HG03066 (cell line): ENCODE measurements at regions not wholly inside any gene's neighbourhood (a gene's known extent, or its start where the extent isn't known, plus 50 kb on each side); places are given as distances from the start of the nearest gene placed in this dataset.

Source experiments
- ATAC-seq: cut with Tn5 transposase; IDR thresholded peaks from one replicate; pipeline ENCODE4 v1.9.1; 2021; ENCODE audit warnings: low read depth; ENCODE audit not compliant: unreplicated experiment

GRCh38 chr2:43109261-43109743 is 117.1 kb downstream of the ZFP36L2 start:
- no peak for ATAC-seq

- no peak for ATAC-seq
Measured at GRCh38 chr2:43107679-43108078, 118.7 kb downstream of the ZFP36L2 start.

- ATAC-seq, result peak; percentile 62
Measured at GRCh38 chr2:43106559-43107527, 119.6 kb downstream of the ZFP36L2 start.

GRCh38 chr2:43105586-43106558 is 120.5 kb downstream of the ZFP36L2 start:
- ATAC-seq, result no peak

GRCh38 chr2:43104763-43105162 is 121.6 kb downstream of the ZFP36L2 start:
- ATAC-seq, result no peak

GRCh38 chr2:43104106-43104505 is 122.3 kb downstream of the ZFP36L2 start:
- no peak for ATAC-seq

GRCh38 chr2:43103093-43103404 is 123.4 kb downstream of the ZFP36L2 start:
- no peak for ATAC-seq

GRCh38 chr2:43102366-43103092 is 123.9 kb downstream of the ZFP36L2 start:
- no peak for ATAC-seq

GRCh38 chr2:43101751-43102150 is 124.7 kb downstream of the ZFP36L2 start:
- ATAC-seq, result no peak

- no peak for ATAC-seq
Measured at GRCh38 chr2:43100883-43101662, 125.3 kb downstream of the ZFP36L2 start.

GRCh38 chr2:43100362-43100882 is 126.0 kb downstream of the ZFP36L2 start:
- ATAC-seq, result no peak

GRCh38 chr2:43099797-43100196 is 126.6 kb downstream of the ZFP36L2 start:
- ATAC-seq, result no peak

- no peak for ATAC-seq
Measured at GRCh38 chr2:43098539-43098938, 127.9 kb downstream of the ZFP36L2 start.

GRCh38 chr2:43097644-43098408 is 128.6 kb downstream of the ZFP36L2 start:
- no peak for ATAC-seq

GRCh38 chr2:43095533-43096295 is 130.7 kb downstream of the ZFP36L2 start:
- no peak for ATAC-seq

GRCh38 chr2:43092520-43093179 is 133.8 kb downstream of the ZFP36L2 start:
- no peak for ATAC-seq

- no peak for ATAC-seq
Measured at GRCh38 chr2:43090317-43090716, 136.1 kb downstream of the ZFP36L2 start.
